ENCODE measurements at regions not wholly inside any gene's neighbourhood (a gene's known extent, or its start where the extent isn't known, plus 50 kb on each side); places are given as distances from the start of the nearest gene placed in this dataset.

DNA sequence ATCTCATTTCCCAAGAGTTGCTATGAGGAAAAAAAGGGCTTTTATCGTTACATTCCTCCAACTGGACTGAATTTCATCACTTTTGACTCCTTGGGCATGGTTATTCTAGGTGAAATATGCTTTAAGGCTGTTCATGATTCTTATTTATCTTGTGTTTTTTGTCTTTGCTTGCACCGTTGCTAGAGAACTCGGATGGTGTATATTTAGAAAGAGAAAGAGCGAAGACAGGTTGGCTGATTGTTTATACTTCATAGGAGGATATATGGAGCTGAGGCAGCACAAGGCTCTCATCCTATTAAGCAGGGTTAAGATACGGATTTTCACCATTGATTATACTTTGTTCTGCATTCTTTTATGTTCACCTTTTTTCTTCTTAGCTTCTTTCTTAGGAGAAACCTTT is 94.9 kb upstream of the GEMIN8 start:
- POLR2A ChIA-PET = no interaction called here
- CTCF ChIA-PET = no interaction called here

DNA sequence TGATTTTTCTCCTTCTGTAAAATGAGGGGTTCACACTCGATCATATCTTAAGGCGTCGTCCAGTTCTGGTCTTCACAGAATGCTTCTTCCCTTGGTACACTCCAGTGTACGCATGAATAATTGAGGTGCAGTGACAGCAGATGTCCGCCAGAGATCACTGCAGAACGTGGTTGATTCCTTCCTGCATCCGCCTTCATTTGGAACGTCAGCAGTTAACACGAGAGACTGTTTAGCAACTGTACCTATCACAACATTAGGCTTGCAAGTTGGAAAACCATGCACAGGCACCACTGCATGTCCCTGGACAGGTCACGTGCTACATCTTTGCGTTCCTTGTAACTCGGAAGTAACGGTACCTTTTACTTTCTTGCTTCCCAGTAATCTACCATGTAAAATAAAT is 66.0 kb upstream of the GEMIN8 start:
- peak; percentile 68 for ATAC-seq (ENCODE audit: poor library complexity)

More for the DNA sequence above, 94.9 kb upstream of the GEMIN8 start:
- H3K27me3 ChIP-seq (ENCODE audit: control insufficient read depth in 1 of 2, insufficient read depth in 2 of 2, low read length in 2 of 2) = peaks cover 0 to 5% of the 10 kb centered on the region in 2 experiments
- no peaks in the 10 kb centered on the region for H3K36me3 Mint-ChIP-seq (ENCODE audit: low read depth)
- no peaks in the 10 kb centered on the region for H3K9me3 Mint-ChIP-seq
- H3K27me3 Mint-ChIP-seq = peaks cover 13% of the 10 kb centered on the region
- no peak overlapping the region for H3K27ac Mint-ChIP-seq
- no peaks in the 10 kb centered on the region for H3K4me1 Mint-ChIP-seq (ENCODE audit: low read depth)
- H3K36me3 ChIP-seq (ENCODE audit: insufficient read depth, low read length) = no peaks in the 10 kb centered on the region
- H3K27ac ChIP-seq (ENCODE audit: low read depth in 1 of 2, low read length in 2 of 2) = no peak overlapping the region
- DNase-seq (no peak), ATAC-seq (ENCODE audit: poor library complexity) (no peak)
- H3K4me1 ChIP-seq (ENCODE audit: insufficient read depth, low read length) = no peaks in the 10 kb centered on the region
- H3K4me3 ChIP-seq (ENCODE audit: low read length) = no peak overlapping the region
- no peaks in the 10 kb centered on the region for H3K9me3 ChIP-seq (ENCODE audit: control insufficient read depth in 1 of 2, insufficient read depth in 1 of 2, low read length in 2 of 2)
- TF ChIP-seq, protein P1, sequence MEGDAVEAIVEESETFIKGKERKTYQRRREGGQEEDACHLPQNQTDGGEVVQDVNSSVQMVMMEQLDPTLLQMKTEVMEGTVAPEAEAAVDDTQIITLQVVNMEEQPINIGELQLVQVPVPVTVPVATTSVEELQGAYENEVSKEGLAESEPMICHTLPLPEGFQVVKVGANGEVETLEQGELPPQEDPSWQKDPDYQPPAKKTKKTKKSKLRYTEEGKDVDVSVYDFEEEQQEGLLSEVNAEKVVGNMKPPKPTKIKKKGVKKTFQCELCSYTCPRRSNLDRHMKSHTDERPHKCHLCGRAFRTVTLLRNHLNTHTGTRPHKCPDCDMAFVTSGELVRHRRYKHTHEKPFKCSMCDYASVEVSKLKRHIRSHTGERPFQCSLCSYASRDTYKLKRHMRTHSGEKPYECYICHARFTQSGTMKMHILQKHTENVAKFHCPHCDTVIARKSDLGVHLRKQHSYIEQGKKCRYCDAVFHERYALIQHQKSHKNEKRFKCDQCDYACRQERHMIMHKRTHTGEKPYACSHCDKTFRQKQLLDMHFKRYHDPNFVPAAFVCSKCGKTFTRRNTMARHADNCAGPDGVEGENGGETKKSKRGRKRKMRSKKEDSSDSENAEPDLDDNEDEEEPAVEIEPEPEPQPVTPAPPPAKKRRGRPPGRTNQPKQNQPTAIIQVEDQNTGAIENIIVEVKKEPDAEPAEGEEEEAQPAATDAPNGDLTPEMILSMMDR (IDR thresholded peaks at IDR 0.05) = no peak
- H3K4me3 Mint-ChIP-seq = no peak overlapping the region
- intact Hi-C loops (cut with DNase I, micrococcal nuclease) = no loop called here

DNA sequence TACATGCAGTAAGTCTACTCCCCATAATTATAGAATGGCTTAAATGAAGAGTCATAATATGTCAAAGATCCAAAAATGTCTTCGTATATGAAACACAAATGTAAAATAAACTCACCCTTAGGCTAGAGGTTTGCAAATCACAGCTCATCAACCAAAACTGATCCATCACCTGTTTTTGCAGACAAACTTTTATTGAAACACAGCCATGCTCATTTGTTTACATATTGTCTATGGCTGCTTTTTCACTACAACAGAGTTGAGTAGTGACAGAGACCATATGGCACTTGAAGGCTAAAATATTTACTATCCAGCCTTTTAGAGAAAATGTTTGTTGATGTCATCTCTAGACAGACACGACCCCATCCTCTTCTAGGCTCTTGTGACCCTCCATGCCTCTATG is 64.5 kb upstream of the GEMIN8 start:
- no peak overlapping the region for H3K27ac ChIP-seq (ENCODE audit: low read depth in 1 of 2, low read length in 2 of 2)
- no peak overlapping the region for H3K4me3 ChIP-seq (ENCODE audit: low read length)
- no peak for DNase-seq
- Mint-ChIP-seq H3K27ac (no peak overlapping the region), H3K4me1 (ENCODE audit: low read depth) (peaks cover 9% of the 10 kb centered on the region), H3K4me3 (no peak overlapping the region), H3K9me3 (no peaks in the 10 kb centered on the region), H3K36me3 (ENCODE audit: low read depth) (no peaks in the 10 kb centered on the region), H3K27me3 (no peaks in the 10 kb centered on the region)
- H3K36me3 ChIP-seq (ENCODE audit: insufficient read depth, low read length) = no peaks in the 10 kb centered on the region
- POLR2A ChIA-PET = no interaction called here
- no peaks in the 10 kb centered on the region for H3K9me3 ChIP-seq (ENCODE audit: control insufficient read depth in 1 of 2, insufficient read depth in 1 of 2, low read length in 2 of 2)
- peaks cover 0 to 4% of the 10 kb centered on the region in 2 experiments for H3K27me3 ChIP-seq (ENCODE audit: control insufficient read depth in 1 of 2, insufficient read depth in 2 of 2, low read length in 2 of 2)
- no peak for ATAC-seq (ENCODE audit: poor library complexity)
- intact Hi-C loops (cut with DNase I, micrococcal nuclease) = loop anchor here in 1 of 2 experiments (2.0 kb wide), 1 partner anchor 1149 kb away; no protein-coding TSS in a partner anchor
- peaks cover 3% of the 10 kb centered on the region for H3K4me1 ChIP-seq (ENCODE audit: insufficient read depth, low read length)
- TF ChIP-seq, protein P1 (IDR thresholded peaks at IDR 0.05) = no peak
- CTCF ChIA-PET = no interaction called here

More for the DNA sequence above, 66.0 kb upstream of the GEMIN8 start:
- no peak overlapping the region for H3K4me3 ChIP-seq (ENCODE audit: low read length)
- H3K27me3 ChIP-seq (ENCODE audit: control insufficient read depth in 1 of 2, insufficient read depth in 2 of 2, low read length in 2 of 2) = peaks cover 0 to 4% of the 10 kb centered on the region in 2 experiments
- H3K27ac ChIP-seq (ENCODE audit: low read depth in 1 of 2, low read length in 2 of 2) = no peak overlapping the region
- peaks cover 9% of the 10 kb centered on the region for H3K4me1 Mint-ChIP-seq (ENCODE audit: low read depth)
- H3K9me3 Mint-ChIP-seq = no peaks in the 10 kb centered on the region
- no peak overlapping the region for H3K27ac Mint-ChIP-seq
- peak; percentile 1 to 67 (median 14) for DNase-seq
- H3K4me3 Mint-ChIP-seq = peak overlapping the region; percentile 15
- intact Hi-C loops (cut with DNase I, micrococcal nuclease) = loop anchor here (1.0 to 5.0 kb wide), 3 partner anchors 1047 to 1148 kb away; no protein-coding TSS in a partner anchor
- no peaks in the 10 kb centered on the region for H3K36me3 ChIP-seq (ENCODE audit: insufficient read depth, low read length)
- H3K36me3 Mint-ChIP-seq (ENCODE audit: low read depth) = no peaks in the 10 kb centered on the region
- CTCF ChIA-PET = no interaction called here
- TF ChIP-seq, protein P1 (IDR thresholded peaks at IDR 0.05) = peak; percentile 34
- peaks cover 3% of the 10 kb centered on the region for H3K4me1 ChIP-seq (ENCODE audit: insufficient read depth, low read length)
- no peaks in the 10 kb centered on the region for H3K9me3 ChIP-seq (ENCODE audit: control insufficient read depth in 1 of 2, insufficient read depth in 1 of 2, low read length in 2 of 2)
- no peaks in the 10 kb centered on the region for H3K27me3 Mint-ChIP-seq
- POLR2A ChIA-PET = no interaction called here

Measured in CD4-positive, alpha-beta T cell (primary cell).